GM18502 (cell line): ENCODE measurements at regions not wholly inside any gene's neighbourhood (a gene's known extent, or its start where the extent isn't known, plus 50 kb on each side); places are given as distances from the start of the nearest gene placed in this dataset.

Experiments used
- ATAC-seq: cut with Tn5 transposase; IDR thresholded peaks from one replicate; pipeline ENCODE4 v1.9.1; 2021; ENCODE audit warnings: mild to moderate bottlenecking; ENCODE audit not compliant: unreplicated experiment, poor library complexity

DNA sequence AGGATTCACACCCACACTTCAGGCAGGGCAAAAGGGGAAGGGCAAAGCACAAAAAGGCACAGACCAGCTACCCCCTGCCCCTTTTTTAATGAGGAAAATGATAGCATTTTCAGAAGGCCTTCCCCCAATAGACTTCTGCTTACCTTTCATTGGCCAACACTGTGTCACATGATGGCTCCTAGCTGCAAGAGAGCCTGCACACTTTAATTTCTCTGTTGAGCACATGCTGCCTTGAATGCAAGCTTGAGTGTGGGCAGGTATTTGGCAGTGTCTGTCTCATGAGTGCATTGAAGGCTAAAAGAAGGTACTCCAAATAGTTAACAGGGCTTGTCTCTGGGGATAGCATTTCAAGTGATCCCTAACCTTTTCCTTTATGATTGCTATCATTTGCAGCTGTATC, 175.4 kb upstream of the NFE2L3 start:
- ATAC-seq = no peak

DNA sequence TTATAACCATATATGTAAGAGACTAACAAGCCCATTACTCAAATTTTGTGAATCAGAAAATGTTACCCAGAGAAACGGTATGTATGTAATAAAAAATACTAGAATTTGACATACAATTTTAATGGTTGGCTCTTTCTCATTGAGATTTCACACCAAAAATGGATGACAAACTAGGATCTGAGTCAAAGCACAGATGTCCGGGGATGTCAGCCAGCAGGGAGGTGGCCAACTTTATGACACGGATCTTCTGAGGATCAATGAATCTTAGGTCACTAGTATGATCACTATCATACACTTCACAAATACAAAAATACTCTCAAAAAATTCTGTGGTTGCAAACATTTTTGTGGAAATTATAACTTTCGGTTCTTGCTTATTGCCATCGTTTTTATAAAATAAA, 173.5 kb upstream of the NFE2L3 start:
- no peak for ATAC-seq

DNA sequence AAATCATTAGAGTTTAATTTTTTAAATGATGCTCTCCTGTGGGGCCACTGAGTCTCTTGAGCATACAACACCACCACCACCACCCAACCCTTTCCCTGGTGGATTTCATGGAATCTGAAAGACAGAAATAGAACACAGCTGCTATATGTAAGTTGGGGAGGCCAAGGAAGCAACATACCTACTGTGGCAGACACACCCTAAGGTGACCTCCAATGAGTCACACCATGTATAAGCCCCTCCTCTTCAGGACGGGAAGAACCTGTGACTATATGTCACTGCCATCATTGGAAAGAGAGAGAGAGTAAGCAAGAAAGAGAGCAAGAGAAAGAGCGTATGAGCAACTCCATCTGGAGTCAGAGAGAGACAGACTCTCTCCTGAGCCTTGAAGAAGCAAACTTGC, 172.4 kb upstream of the NFE2L3 start:
- ATAC-seq = no peak

DNA sequence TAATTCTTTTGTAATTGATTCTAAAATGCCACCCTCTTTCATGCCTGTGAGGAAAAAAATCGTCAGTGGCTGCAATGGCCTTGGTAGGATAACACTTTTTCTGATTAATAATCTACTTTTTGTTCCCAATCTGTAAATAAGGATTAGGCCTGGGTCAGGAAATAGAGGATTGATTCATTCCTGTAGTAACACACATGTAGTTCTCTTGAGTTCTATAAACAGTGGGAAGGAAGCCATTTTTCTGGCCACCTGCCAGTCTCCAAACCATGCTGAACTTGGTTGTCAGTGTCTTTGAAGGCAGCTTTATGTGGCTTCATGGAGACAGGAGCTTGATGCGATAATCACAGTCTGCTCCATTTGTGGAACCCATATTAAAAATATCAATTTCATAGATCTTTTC, 169.3 kb upstream of the NFE2L3 start:
- ATAC-seq = no peak

DNA sequence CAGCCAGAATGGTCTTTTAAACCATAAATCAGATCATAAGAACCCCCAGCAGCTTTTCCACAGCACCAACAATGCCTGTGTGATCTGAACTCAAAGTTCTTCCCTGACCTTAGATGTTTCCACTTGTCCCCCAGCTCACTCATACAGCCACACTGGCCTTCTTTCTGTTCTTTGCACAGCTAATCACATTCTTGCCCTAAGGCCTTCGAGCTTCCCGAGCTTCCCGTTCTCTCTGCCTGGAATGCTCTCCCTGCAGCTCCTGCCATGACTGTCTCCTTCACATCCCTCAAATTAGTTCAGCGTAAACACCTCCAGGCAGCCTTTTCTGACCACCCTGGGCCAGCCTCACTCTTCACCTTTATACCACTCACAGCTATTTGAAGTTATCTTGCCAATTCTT, 166.8 kb upstream of the NFE2L3 start:
- no peak for ATAC-seq

DNA sequence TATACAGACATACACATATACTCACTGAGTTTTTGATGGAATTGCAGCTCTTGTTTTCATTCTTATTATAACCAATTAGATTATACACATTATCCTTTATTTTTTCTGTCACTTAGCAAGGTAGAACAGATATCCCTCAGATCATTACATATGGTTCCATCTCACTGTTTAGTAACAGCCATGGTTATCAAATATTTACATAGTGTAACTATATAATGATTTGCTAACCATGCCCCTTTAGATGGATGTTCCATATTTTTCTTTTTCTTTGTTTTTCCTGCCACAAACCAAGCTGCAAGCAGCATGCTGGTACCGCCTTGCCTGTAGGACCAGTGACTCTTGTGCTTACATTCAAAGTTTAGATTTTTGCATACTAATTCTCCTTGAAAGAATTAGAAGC, 163.4 kb upstream of the NFE2L3 start:
- ATAC-seq = no peak

DNA sequence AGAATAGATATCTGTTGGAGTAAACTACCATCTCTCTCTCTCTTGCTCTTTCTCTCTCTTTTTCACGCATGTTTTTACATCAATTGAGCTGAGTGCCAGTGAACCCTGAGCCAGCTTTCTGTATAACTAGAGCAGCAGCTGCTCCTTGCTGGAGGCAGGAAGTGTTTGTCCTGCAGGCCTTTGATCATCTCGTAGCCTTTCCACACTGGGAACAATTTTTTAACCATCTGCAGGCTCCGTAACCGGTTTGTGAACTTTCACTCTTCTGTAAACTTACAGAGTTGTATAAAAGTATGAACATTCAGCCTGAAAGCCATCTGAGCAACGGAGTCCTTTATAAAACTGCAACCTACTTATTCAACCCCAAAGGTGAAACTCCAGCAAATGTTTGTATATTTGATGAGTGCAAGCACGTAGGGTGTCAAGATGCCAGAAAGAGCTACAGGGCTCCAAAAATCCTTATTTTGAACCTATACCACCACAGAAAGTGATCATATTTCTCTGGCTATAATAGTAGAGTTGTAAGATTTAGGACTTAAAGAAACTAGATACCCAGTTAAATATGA, 162.8 kb upstream of the NFE2L3 start:
- no peak for ATAC-seq

DNA sequence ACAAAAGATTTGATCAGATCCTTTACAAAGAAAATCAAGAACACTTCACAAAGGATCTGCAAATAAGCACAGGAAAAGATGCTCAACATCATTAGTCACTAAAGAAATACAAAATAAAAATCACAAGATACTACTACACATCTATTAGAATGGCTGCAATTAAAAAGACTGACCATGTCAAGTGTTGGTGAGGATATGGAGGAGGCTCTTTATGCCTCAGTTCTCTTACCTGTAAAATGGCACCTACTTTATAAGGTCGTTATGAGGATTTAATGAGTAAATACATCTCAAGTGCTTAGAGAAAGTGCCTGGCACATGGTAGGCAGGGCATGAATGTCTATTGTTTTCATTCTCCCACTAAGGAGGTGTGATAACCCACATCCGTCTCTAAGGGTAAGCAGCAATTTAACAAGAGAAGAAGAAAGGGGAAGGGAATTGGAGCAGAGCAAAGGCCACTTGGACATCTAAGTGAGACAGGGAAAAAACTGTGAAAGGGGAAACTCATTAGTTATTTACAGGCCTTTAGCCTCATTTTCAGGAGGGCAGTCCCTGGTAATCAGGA, 157.5 kb upstream of the NFE2L3 start:
- no peak for ATAC-seq

DNA sequence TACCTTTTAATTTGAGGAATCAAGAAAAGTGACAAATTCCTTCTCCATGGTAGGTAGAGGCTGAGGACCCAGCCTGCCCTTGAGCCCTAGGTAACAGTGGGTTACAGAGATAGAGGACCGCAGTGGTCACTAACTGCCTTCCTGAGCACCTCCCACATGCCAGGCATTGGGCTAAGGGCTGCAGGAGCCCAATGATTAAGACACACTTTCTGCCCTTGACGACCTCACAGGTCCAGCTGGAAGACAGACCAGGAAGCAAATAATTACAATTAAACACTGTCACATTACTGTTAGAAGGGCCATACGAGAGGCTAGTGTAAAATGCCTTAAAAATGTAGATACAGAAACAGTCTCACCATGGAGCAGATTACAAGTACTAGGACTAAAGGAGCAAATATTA, 156.8 kb upstream of the NFE2L3 start:
- no peak for ATAC-seq

DNA sequence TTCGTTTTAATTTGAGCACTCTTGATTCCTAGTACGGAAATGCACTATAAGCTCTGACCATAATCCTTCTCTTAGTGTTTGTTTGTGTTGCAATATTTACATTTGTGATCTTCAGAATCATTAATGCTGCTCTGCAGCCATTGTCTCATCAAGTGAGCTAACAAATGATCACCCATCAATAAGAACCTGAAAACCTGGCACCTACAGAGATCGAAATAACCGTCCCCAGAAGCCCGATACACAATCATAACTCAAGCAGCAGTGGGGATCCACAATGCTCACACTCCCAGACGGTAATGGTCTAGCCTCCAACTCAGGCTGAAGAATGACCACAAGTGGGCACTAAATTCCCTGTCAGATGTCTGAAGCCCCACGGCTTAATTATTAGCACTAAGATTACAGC, 156.0 kb upstream of the NFE2L3 start:
- no peak for ATAC-seq

DNA sequence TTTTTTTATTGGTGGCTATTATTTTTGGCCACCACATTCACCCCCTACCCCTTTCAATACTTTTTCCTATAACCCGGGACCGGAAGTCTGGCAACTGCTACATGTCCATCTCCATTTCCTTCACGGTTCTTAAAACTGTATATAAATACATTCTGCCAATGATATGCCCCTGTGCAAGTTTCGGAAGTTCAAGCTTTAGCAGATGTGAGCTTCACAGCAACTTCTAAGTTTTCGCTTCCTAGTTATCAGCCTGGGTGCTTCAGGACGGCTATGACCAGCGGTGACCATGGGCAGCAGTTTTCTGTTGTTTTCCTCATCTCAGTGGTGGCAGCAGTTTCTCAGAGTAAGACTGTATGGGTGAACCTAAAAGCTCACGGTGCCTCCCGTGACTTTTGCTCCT, 153.5 kb upstream of the NFE2L3 start:
- no peak for ATAC-seq

DNA sequence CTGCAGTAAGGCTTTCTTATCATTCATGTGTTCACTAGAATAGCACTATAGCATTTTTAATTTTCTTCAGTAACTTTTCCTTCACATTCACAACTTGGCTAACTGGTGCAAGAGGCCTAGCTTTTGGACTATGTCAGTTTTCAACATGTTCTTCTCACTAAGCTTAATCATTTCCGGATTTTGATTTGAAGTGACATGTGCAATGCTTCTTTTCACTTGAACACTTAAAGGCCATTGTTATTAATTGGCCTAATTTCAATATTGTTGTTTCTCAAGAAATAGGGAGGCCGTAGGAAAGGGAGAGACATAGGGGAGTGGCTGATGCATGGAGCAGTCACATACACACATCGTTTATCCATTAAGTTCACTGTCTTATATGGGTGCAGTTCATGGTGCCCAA, 151.2 kb upstream of the NFE2L3 start:
- no peak for ATAC-seq

DNA sequence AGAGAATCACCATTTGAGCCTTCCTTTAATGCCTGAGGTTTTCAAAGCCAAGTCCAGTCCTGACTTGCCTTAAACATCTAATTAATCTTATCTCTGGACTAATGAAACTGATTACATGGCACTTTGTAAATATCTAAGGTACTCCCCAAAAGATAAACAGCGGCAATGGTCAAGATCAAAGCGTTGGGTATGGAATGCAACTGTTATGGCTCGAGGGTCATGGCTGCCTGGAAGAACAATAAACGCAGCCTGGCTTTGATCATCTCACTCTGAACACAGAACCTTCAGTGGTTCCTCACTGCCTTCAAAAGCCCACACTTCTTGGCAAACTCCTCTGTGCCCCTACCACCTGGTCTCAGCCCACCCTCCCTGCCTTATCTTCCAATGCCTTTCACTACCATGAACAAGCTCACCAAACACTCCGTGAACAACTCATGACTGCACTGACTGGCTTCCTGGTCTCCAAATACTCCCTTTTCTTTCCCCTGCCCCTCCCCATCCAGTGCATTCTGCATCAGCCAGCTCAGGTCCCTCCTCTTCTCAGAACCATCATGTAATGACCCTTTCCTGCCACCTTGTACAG, 150.2 kb upstream of the NFE2L3 start:
- ATAC-seq = no peak

DNA sequence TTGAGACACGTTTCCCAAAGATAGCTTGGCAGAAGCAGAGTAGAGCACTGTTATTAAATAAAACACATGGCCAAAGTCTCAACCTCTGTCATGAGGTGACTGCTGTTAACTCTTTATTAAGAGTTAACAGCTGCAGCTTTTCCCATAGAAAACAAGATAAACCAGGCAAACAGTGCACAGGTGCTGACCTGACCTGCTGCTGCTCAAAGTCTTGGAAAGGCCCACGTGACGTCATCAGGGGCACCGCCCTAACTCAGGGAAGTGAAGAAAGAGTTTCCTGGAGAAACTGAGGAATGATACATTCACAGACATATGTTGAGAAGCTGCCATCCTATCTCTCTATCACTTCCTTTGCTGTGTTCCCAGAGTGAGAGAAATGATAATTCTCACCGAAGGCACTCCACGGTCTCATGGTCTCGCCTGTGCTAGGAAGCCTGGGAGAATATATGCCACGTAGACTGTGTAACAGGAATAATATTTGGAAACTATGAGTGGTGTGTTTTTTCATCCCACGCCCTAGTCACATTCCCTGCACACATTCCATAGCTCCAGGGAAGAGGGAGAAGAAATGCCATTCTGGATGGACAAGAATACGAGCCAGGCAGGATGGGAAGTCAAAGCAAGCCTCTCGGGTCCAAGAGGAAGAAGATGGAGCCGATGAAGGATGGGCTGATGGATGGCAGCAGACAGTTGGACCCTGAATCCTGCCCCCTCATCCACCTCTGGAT, 146.2 kb upstream of the NFE2L3 start:
- ATAC-seq = no peak

DNA sequence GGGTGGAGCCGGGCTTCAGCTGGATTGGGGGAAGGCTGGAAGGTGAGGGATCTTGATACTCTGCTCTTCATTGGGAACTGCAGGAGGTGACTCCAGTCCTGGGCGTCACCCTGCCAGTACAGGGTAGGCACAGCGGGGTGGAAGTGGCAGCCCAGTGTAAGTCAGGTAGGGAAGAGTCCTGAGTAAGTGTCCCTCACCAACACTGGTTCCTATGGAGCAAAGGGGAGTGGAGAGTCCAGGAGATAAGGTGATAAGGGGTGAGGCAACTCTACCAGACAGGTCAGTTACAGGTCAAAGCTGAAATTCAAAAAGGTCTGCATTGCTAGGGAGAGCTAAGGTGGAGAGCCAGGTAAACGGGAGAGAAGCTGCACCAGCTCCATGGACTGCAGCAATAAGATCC, 145.6 kb upstream of the NFE2L3 start:
- no peak for ATAC-seq

DNA sequence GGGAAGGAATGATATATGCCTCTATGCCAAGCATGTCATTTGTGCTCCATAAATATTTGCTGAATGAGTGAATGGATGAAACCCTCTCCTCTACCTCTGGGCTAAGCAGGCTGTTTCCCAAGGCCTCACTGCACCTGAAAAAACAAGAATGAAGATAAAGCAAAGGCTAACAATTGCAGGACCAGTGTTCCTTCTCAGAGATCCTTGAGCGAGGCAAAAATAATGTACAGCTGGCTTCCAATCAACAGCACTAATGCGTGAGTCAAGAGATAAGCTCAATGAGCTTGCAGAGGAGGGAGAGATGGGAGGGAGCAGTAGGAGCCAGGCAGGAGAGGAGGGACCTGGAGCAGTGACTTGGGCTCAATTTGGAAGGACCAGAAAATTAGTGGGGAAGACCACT, 144.5 kb upstream of the NFE2L3 start:
- ATAC-seq = no peak

DNA sequence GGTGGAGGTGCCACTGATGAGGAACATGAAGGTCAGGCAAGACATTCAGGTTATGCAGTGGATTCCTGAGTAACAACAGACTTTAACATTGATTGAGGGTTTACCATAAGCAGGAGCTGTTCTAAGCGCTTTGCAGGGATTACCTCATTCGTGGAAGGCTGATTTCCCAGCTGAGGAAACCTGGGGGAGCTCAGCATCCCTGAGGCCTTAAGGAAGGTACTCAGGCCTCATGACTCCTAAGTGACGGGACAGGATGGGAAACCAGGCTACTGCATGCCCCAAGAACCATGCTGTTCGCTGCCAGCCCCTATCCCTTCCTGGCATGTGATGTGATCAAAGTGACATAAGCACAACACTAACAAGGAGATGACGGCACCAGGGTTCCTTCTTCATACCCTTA, 143.6 kb upstream of the NFE2L3 start:
- ATAC-seq = no peak

DNA sequence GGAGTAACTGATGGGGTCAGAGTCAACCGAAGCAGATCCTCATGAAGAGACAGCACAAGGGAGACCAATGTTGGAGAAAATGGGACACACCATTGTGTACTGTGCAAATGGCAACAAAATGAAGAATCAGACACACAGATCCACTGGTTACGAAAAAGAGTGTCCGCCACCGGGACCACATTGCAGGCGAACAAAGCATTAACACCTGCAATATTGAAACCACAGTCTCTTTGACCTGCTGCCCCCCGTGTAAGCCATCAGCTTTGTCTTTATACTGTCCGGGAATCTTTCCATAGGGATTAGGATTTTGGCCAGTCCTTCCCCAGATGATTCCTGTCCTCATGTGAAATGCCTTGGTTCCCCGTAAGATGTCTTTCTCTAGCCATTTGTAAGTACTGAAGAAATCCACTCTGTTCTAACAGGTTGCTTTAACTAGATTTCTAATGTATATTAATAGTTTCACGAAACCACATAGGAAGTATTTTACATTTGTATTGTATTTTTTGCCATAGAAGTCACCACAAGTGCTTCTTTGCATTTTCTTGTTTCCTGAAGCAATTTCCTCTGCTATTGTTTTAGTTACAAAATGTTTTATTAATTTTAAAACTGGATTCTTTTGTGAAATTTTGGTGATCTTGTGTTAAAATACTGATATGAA, 140.8 kb upstream of the NFE2L3 start:
- peak; percentile 69 for ATAC-seq

DNA sequence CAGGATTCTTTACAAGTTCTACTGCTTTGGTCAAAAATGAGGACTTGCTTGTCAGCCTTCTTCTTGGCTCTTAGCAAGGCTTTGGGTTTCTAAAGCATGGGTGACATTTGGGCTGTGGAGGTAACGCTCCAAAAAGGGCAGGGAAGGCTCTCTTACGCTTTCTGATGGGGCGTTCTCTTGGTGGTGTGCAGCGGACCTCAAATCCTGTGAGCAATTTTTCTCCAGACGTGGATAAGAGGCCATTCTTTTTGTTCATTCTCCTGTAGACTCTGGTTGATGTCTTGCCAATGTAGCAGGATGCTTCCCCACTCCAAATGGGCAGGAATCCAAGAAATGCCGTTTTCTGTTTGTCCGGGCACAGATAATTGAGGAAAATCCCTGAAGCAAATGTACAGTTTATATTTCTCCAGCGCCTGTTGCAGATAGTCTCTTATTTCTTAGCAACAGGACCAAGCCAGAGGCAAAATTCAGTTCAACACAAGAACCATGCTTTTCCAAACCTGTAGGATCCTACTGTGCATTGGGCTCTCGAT, 138.4 kb upstream of the NFE2L3 start:
- ATAC-seq = peak; percentile 55

DNA sequence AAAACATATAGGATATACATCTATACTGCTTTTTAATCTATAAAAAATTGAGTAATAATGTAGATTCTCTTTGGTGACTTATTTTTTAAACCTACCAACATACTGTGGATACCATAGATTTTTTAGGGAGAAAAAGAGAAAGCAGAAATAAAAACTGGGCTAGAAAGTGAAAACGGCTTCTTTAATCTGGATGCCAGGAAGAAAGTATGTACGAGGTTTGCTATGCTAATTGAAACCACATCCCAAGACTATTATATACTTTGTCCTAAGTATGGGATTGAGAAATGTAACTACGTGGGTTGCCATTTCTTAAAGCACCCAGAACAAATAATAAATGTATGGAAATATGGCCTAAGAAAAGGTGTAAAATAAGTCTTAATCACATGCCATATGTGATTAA, 129.0 kb upstream of the NFE2L3 start:
- ATAC-seq = no peak

DNA sequence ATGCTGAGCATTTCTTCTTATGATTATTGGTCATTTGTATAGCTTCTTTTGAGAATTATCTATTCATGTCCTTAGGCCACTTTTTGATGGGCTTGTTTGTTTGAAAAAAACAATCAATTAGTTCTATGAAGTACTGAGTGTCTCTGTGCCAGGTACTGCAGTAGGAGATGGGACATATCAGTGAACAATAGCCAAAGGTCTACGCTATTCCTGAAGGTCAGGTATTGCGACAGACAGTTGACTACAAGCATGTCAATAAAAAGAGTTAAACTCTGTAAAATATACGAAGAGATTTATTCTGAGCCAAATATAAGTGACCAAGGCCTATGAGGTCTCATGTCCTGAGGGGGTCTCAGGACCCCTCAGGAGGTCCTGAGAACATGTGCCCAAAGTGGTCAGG, 122.1 kb upstream of the NFE2L3 start:
- no peak for ATAC-seq
